GM12865 (cell line): ENCODE measurements at regions not wholly inside any gene's neighbourhood (a gene's known extent, or its start where the extent isn't known, plus 50 kb on each side); places are given as distances from the start of the nearest gene placed in this dataset.
"Not testable (repeated sequence)": the region's sequence is repeated elsewhere in the genome, so short reads cannot be mapped to it uniquely, and the experiment has no call there.

Experiments used
- DNase-seq: peaks from one replicate; pipeline ENCODE4 v3.0.0; 2010; ENCODE audit warnings: low read depth
- H3K4me3 ChIP-seq: 2 replicates; pipeline ENCODE4 v1.5.1; 2011; ENCODE audit warnings: mild to moderate bottlenecking, low read depth, low read length, control low read depth
- TF ChIP-seq, protein P1 (sequence below): IDR thresholded peaks from 2 replicates; pipeline ENCODE4 v1.5.1; 2011; ENCODE audit warnings: low read length, control low read depth, low read depth, inconsistent platforms; ENCODE audit not compliant: insufficient read depth; ENCODE audit errors: missing control alignments

DNA sequence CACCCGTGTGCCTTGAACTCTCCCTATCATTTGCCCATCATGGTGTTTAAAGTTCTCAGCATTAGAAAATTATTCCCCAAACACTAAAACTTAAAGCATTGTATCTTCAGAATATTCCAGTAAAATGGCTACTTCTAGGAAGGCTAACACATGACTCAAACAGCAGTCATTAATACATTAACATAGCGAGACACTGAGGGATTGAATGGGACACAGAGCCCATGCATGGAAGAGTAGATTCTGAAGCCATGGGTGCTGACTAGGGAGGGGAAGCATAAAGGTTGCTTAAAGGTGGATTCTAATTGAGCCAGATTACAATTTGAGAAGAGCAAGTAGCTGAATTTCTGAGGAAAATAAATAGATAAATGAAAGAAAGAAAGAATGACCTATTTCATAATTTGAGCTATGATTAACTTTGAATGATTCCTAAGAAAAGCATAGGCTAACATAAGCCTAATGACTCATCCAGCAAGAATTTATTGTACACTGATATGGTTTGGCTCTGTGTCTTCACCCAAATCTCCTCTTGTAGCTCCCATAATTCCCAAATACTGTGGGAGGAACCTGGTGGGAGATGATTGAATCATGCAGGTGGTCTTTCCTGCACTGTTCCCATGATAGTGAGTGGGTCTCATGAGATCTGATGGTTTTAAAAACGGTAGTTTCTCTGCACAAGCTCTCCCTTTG, 79.8 kb upstream of the PIK3C3 start:
- no peak for DNase-seq
- TF ChIP-seq, protein P1, sequence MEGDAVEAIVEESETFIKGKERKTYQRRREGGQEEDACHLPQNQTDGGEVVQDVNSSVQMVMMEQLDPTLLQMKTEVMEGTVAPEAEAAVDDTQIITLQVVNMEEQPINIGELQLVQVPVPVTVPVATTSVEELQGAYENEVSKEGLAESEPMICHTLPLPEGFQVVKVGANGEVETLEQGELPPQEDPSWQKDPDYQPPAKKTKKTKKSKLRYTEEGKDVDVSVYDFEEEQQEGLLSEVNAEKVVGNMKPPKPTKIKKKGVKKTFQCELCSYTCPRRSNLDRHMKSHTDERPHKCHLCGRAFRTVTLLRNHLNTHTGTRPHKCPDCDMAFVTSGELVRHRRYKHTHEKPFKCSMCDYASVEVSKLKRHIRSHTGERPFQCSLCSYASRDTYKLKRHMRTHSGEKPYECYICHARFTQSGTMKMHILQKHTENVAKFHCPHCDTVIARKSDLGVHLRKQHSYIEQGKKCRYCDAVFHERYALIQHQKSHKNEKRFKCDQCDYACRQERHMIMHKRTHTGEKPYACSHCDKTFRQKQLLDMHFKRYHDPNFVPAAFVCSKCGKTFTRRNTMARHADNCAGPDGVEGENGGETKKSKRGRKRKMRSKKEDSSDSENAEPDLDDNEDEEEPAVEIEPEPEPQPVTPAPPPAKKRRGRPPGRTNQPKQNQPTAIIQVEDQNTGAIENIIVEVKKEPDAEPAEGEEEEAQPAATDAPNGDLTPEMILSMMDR = no peak
- no peak overlapping the region for H3K4me3 ChIP-seq

DNA sequence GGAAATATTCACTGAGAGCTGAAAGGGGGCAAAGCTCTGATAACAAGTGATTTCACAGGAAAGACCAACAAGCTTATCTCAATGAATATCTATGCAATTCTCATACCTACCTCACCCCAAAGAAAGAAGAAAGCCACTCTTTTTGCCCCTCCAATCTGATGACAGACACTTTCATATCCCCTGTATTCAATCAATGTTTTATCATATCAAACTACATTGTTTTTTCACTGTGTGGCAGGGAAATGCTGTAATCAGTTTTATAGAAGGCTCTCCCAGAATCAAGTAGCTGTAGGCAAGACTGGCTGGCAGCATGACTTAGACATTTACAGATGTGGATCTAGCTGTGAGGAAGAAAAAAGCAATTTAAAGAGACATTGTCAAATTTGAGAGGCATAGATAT, 81.3 kb upstream of the PIK3C3 start:
- no peak for DNase-seq
- TF ChIP-seq, protein P1 = no peak
- no peak overlapping the region for H3K4me3 ChIP-seq

DNA sequence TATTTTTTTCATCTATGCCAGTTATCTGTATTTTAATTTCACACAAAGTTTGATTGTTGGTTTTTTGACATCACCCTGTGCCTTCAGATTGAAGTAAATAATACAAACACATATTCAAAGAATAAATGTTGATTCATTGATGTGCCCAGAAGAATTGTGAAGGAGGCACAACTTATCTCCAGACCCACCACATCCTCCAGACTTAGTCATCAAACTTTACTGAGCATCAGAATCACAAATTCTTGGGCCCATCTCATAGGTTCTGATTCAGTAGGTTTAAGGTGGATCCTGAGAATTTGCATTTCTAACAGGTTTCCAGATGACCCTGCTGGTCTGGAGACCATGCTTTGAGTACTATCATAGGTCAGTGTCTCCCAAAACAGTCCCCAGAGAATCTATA, 82.8 kb upstream of the PIK3C3 start:
- TF ChIP-seq, protein P1 = no peak
- H3K4me3 ChIP-seq = no peak overlapping the region
- DNase-seq = no peak

DNA sequence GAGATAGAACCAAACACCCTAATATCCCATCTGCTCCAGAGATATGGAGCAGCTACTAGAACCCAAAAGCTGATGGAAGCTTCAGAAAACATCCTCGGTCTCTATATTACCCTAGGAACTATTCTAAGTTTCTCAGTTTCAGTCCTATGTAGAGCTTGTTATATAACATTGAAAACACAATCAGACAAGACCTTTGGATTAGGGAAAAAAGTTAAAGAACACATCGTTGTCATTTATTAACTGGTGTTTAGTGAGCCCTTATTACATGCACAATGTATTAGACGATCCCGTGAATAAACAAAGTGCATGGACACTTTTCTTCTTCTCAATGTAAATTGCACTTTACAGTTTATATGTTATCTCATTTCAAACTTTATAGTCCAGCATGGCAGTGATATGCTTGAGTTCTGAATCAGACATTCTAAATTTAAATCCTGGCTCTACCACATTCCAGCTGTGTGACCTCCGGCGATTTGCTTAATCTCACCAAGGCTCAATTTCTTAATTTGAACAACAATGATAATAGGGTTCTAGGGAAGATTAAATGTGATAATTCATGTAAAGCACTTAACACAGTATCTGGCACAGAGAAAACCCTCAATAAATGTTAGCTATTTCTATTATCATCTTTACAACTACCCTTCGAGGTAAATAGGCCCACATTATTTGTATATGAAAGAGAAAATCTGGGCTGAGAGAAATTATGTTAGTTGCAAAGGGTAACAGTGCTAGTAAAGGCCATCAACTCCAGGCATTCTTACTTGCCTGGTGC, 83.6 kb upstream of the PIK3C3 start:
- no peak for DNase-seq

DNA sequence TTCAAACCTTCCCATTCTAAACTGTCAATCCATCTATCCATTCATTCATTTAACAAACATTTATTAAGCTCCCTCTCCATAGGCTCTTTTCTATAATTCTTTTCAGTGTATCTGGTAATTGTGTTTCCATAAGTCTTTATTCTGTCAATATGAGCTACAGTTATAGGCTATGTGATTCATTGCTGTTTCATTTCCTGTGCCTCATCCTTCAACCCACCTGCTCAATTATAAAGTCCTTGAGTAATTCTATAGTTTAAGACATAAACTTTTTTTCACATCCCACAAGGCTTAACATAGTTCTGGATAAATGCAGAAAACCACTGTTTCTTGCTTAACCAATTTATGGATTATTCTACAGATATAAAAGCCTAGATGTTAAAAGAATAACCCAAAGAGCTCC, 84.2 kb upstream of the PIK3C3 start:
- no peak overlapping the region for H3K4me3 ChIP-seq
- no peak for DNase-seq
- TF ChIP-seq, protein P1 = no peak

More for the DNA sequence above, 83.6 kb upstream of the PIK3C3 start:
- H3K4me3 ChIP-seq = no peak overlapping the region
- TF ChIP-seq, protein P1 = no peak

DNA sequence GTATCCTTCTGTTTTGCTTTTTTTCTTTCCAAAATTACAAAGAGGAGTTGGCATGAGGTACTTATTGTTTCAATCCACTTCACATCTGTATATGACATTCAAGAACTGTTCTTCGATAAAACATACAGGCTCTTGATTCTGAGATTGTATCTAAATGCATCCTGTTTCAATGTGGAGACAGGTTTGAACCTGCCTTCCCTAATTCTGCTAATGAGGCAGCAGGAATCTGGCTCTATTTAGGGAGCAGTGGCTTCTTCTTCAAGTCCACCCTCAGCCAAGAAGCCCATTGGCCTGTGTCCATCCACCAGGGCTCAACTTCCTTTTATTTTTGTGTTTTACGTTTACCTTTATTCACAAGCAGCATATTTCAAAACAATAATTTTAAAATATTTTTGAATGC, 84.8 kb upstream of the PIK3C3 start:
- no peak for DNase-seq
- no peak overlapping the region for H3K4me3 ChIP-seq
- TF ChIP-seq, protein P1 = no peak

DNA sequence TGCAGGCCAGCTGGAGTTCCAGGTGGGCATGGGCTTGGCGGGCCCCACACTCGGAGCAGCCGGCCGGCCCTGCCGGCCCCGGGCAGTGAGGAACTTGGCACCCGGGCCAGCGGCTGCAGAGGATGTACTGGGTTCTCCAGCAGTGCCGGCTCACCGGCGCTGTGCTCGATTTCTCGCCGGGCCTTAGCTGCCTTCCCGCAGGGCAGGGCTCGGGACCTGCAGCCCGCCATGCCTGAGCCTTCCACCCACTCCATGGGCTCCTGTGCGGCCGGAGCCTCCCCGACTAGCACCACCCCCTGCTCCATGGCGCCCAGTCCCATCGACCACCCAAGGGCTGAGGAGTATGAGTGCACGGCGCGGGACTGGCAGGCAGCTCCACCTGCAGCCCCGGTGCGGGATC, 89.2 kb upstream of the PIK3C3 start:
- H3K4me3 ChIP-seq, DNase-seq: not testable (repeated sequence)
